RWPE2 (cell line): ENCODE measurements at regions not wholly inside any gene's neighbourhood (a gene's known extent, or its start where the extent isn't known, plus 50 kb on each side); places are given as distances from the start of the nearest gene placed in this dataset.

Source experiments
- ATAC-seq: fragments of 200-7000 bp; cut with Tn5 transposase; 3 replicates; pipeline ENCODE4 v1.9.1; 2021; ENCODE audit warnings: low read depth
- DNase-seq: peaks from one replicate; pipeline ENCODE4 v3.0.0-alpha.2; 2020; ENCODE audit warnings: low spot score
- H3K27ac ChIP-seq: fragments of 450-650 bp; 2 replicates; pipeline ENCODE4 v1.5.1; 2017; ENCODE audit warnings: mild to moderate bottlenecking; ENCODE audit not compliant: poor library complexity, severe bottlenecking
- H3K27me3 ChIP-seq: fragments of 250-450 bp; sonication (Bioruptor Pico); 2 replicates; pipeline ENCODE4 v1.5.1; 2021; ENCODE audit warnings: mild to moderate bottlenecking, moderate library complexity; ENCODE audit not compliant: insufficient read depth, poor library complexity, severe bottlenecking
- H3K36me3 ChIP-seq: fragments of 250-450 bp; sonication (Bioruptor Pico); 2 replicates; pipeline ENCODE4 v1.5.1; 2020; ENCODE audit warnings: low read depth, mild to moderate bottlenecking, moderate library complexity
- H3K4me1 ChIP-seq: fragments of 250-450 bp; sonication (Bioruptor Pico); 2 replicates; pipeline ENCODE4 v1.5.1; 2021; ENCODE audit warnings: mild to moderate bottlenecking, moderate library complexity; ENCODE audit not compliant: insufficient read depth, poor library complexity, severe bottlenecking
- H3K4me3 ChIP-seq: fragments of 250-450 bp; sonication (Bioruptor Pico); 2 replicates; pipeline ENCODE4 v1.5.1; 2021; ENCODE audit warnings: mild to moderate bottlenecking, moderate library complexity; ENCODE audit not compliant: severe bottlenecking
- H3K9me3 ChIP-seq: fragments of 250-450 bp; sonication (Bioruptor Pico); 2 replicates; pipeline ENCODE4 v1.5.1; 2021; ENCODE audit warnings: mild to moderate bottlenecking, moderate library complexity; ENCODE audit not compliant: severe bottlenecking
- TF ChIP-seq, protein P1 (sequence below): fragments of 450-650 bp; IDR thresholded peaks from one replicate; pipeline ENCODE4 v1.5.1; 2017; ENCODE audit warnings: mild to moderate bottlenecking, moderate library complexity; ENCODE audit not compliant: poor library complexity, severe bottlenecking

DNA sequence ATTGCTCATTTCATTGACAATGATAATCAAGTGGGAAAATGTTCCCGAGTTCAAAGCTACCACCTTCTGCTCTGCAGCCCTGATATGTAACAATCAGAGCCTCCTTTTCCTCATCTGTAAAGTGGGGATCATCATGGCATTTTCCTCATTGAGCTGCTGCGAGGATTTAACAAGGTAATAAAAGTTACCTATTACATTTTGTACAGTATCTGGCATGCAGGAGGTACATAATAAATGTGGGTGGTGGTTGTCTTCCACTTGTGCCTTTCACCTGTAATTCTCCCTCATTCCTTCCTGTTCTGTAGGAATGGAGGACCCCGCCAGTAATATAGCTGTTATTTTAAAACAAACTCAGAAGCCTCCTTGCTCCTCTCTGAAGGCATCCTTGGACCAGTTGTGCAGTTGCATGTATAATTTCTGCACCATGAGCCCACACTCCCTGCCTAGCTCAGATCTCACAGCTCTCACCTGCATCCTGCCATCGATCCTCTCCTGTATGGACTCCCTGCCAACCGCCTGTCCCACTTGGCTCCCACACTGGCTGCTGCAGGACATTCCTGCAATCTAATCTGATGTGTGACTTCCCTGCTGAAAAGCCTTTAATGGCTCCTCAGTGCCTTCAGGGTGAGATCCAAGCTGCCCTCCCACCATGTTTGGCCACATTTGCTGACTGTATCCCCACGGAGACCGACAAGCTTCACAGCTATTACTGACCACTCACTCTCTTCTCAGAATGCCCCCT, 350.4 kb downstream of the EN1 start:
- TF ChIP-seq, protein P1, sequence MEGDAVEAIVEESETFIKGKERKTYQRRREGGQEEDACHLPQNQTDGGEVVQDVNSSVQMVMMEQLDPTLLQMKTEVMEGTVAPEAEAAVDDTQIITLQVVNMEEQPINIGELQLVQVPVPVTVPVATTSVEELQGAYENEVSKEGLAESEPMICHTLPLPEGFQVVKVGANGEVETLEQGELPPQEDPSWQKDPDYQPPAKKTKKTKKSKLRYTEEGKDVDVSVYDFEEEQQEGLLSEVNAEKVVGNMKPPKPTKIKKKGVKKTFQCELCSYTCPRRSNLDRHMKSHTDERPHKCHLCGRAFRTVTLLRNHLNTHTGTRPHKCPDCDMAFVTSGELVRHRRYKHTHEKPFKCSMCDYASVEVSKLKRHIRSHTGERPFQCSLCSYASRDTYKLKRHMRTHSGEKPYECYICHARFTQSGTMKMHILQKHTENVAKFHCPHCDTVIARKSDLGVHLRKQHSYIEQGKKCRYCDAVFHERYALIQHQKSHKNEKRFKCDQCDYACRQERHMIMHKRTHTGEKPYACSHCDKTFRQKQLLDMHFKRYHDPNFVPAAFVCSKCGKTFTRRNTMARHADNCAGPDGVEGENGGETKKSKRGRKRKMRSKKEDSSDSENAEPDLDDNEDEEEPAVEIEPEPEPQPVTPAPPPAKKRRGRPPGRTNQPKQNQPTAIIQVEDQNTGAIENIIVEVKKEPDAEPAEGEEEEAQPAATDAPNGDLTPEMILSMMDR = no peak
- Histone ChIP-seq H3K27me3 (no peaks in the 10 kb centered on the region), H3K36me3 (no peaks in the 10 kb centered on the region), H3K9me3 (no peaks in the 10 kb centered on the region), H3K27ac (no peak overlapping the region), H3K4me3 (no peak overlapping the region), H3K4me1 (no peaks in the 10 kb centered on the region)
- DNase-seq (no peak), ATAC-seq (no peak)

DNA sequence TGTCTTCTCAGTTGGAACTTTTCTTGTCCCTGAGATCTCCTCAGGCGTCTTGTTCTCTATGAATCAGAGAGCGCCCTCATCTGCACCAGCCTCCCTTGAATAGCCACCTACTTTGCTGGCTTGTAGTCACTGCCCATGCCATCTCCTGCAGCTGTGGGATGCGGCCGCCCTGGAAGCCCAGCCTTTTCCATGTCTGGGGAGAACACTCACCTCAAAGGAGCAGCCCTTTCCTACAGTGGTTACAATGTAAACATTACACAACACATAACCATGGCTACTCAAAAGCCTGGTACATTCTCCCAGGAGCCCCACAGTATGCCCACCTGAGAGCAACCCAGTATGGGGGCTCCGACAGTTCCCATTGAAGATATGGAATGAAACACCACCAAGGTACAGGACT, 351.0 kb downstream of the EN1 start:
- Histone ChIP-seq H3K4me3 (no peak overlapping the region), H3K27ac (no peak overlapping the region), H3K36me3 (no peaks in the 10 kb centered on the region), H3K27me3 (no peaks in the 10 kb centered on the region), H3K4me1 (no peaks in the 10 kb centered on the region), H3K9me3 (no peaks in the 10 kb centered on the region)
- TF ChIP-seq, protein P1 = no peak
- ATAC-seq = no peak
- no peak for DNase-seq

DNA sequence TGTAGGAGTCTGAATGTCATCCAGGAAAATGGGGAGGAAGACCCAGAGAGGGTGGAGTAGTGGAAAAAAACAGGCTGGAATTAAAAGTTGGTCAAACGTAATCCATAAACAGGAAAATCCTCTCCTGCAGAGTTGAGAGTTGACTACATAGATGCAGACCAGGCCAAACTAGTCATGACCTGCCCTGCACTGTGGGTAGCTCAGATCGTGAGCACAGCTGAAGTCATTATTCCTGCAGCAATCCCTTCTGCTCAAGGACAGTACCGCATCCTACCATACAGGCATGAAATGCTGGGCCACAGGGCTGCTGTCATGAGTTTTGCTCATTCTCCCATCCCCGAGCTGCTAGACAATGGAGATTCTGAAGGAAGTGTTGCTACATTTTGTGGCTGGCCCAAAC, 352.2 kb downstream of the EN1 start:
- TF ChIP-seq, protein P1 = no peak
- Histone ChIP-seq H3K36me3 (no peaks in the 10 kb centered on the region), H3K4me1 (no peaks in the 10 kb centered on the region), H3K4me3 (no peak overlapping the region), H3K9me3 (no peaks in the 10 kb centered on the region), H3K27me3 (no peaks in the 10 kb centered on the region), H3K27ac (no peak overlapping the region)
- ATAC-seq (0 out of 3 replicates have a peak, but pooled peaks have one; percentile 44), DNase-seq (no peak)

DNA sequence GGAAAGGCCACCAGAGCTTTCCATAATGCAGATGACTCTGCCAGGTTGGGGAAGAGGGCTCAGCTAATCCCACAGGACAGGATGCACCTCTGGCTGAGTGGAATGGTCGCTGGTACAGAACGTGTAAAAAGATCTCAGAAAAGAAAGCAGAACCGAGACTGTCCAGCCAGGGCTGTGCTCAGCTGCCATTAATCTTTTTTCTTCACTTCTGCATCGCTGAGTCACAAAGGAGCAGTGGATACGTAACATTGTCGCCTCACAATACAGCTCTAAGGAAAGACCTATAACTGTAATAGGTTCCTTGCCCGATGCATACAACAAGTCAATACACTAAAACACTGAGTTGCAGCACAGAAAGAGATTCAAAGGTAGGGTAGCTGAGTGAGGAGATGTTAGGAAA, 354.2 kb downstream of the EN1 start:
- Histone ChIP-seq H3K27ac (no peak overlapping the region), H3K36me3 (no peaks in the 10 kb centered on the region), H3K4me3 (no peak overlapping the region), H3K9me3 (no peaks in the 10 kb centered on the region), H3K4me1 (no peaks in the 10 kb centered on the region), H3K27me3 (no peaks in the 10 kb centered on the region)
- TF ChIP-seq, protein P1 = no peak
- no peak for ATAC-seq
- no peak for DNase-seq

DNA sequence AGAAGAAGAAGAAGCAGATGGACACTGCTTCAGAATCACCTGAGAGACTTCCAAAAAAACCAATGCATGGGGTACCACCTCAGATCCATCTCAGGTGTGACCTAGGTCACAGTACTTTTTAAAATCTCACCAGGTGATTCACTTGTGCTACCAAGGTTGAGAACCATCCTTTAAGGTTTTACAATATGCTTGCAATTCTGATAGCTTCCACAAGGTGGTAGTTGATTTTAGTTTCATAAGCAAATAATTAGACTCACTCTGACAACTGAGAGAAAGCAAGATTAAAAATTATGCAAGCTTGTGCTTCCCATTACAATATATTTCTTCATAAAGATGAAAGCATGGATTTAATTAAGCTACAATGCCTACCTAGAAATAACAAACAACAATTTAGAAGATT, 355.1 kb downstream of the EN1 start:
- no peaks in the 10 kb centered on the region for H3K36me3 ChIP-seq
- no peaks in the 10 kb centered on the region for H3K4me1 ChIP-seq
- TF ChIP-seq, protein P1 = peak; percentile 21
- H3K27ac ChIP-seq = no peak overlapping the region
- DNase-seq (no peak), ATAC-seq (no peak)
- H3K4me3 ChIP-seq = no peak overlapping the region
- H3K9me3 ChIP-seq = no peaks in the 10 kb centered on the region
- no peaks in the 10 kb centered on the region for H3K27me3 ChIP-seq
